ENCODE measurements at regions not wholly inside any gene's neighbourhood (a gene's known extent, or its start where the extent isn't known, plus 50 kb on each side); places are given as distances from the start of the nearest gene placed in this dataset.

DNA sequence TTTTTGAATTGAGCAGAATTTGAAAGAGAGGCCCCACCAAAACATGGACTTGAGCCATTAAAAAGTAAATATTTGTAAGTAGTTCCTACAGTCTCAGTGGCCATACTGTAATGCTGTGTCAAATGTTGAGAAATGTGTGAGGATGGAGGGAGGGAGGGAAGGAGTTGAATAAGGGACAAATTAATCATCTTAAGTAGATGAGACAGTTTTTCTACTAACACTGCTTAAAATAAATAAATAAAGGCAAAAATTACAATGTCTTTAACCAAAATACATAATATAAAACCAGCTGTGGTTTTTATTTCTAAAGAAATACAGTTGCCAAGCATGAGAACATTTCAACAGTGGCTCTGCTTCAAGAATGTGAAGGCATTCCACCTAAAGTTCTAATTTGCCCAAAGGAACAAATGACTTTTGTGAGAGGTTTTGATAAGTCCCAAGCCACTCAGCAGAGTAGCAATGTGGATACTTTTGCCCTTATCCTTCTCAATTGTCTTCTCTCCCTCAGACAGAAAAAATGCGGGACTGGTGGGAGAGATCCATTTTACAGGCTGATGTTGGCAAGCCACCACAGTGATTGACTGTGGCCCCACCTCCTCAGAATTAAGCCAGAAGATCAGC, 427.0 kb upstream of the RARB start:
- no peak overlapping the region for H3K4me2 ChIP-seq (ENCODE audit: insufficient read depth in 1 of 2, low read depth in 2 of 2, low read length in 2 of 2)
- H3K56ac ChIP-seq (replicated peaks; ENCODE audit: insufficient read length, low read depth, low read length), result no peak overlapping the region
- ChIA-PET POLR2A (ENCODE audit: partially characterized antibody) (no interaction called here), CTCF (ENCODE audit: partially characterized antibody) (no interaction called here)
- no peak overlapping the region for H3K18ac ChIP-seq (ENCODE audit: extremely low read depth, low read length)
- no peaks in the 10 kb centered on the region for H3K79me2 ChIP-seq (ENCODE audit: control insufficient read depth in 1 of 2, insufficient read depth in 2 of 2, low read length in 2 of 2)
- H2BK12ac ChIP-seq (ENCODE audit: low read depth, low read length), result no peak overlapping the region
- no peak overlapping the region for H2AFZ ChIP-seq (ENCODE audit: low read length)
- no peaks in the 10 kb centered on the region for H3K27me3 ChIP-seq (replicated peaks in 1 of 4; ENCODE audit: control insufficient read depth in 3 of 4, extremely low read depth in 1 of 4, insufficient read depth in 3 of 4, low read length in 3 of 4)
- H4K91ac ChIP-seq (replicated peaks; ENCODE audit: insufficient read length, low read length), result no peak overlapping the region
- no peak overlapping the region for H4K5ac ChIP-seq (ENCODE audit: insufficient read length, low read depth, low read length)
- H3K23ac ChIP-seq (ENCODE audit: insufficient read length), result no peak overlapping the region
- H2BK5ac ChIP-seq (ENCODE audit: low read depth, low read length), result no peak overlapping the region
- TF ChIP-seq CBX5 (IDR thresholded peaks at IDR 0.05; ENCODE audit: low read depth, low read length) (no peak), TAF1 (IDR thresholded peaks at IDR 0.05; ENCODE audit: low read depth, low read length) (no peak), EP300 (IDR thresholded peaks at IDR 0.05; ENCODE audit: borderline replicate concordance in 1 of 2, low read depth in 2 of 2, low read length in 2 of 2) (no peak), KDM4A (IDR thresholded peaks at IDR 0.05; ENCODE audit: low read depth, low read length, severe bottlenecking) (no peak), ASH2L (IDR thresholded peaks at IDR 0.05; ENCODE audit: low read length) (no peak), SIRT6 (IDR thresholded peaks at IDR 0.05; ENCODE audit: low read length) (no peak)
- H3K27ac ChIP-seq (ENCODE audit: low read depth, low read length), result no peak overlapping the region
- H3K4me1 ChIP-seq (replicated peaks in 1 of 4; ENCODE audit: control insufficient read depth in 3 of 4, insufficient read depth in 4 of 4, low read length in 3 of 4), result no peaks in the 10 kb centered on the region
- no peak for FAIRE-seq
- no peaks in the 10 kb centered on the region; the same call in 1 of the 2 replicates for H3K23me2 ChIP-seq (ENCODE audit: low read depth, low read length)
- H2AK5ac ChIP-seq (ENCODE audit: low read depth, low read length), result no peak overlapping the region
- H4K8ac ChIP-seq (ENCODE audit: extremely low read depth, insufficient read depth, low read length), result no peak overlapping the region
- no peaks in the 10 kb centered on the region for H3K9me3 ChIP-seq (ENCODE audit: insufficient read depth in 2 of 2, low read depth in 1 of 2, low read length in 1 of 2)
- no peak overlapping the region for H2BK120ac ChIP-seq (replicated peaks; ENCODE audit: low read depth, low read length)
- DNase-seq (ENCODE audit: low read depth in 1 of 2, low spot score in 2 of 2), result no peak
- H4K20me1 ChIP-seq (replicated peaks in 1 of 2; ENCODE audit: control insufficient read depth in 1 of 2, insufficient read depth in 2 of 2, low read length in 2 of 2), result no peaks in the 10 kb centered on the region
- H3K9ac ChIP-seq (replicated peaks in 1 of 4; ENCODE audit: extremely low read depth in 1 of 4, low read depth in 3 of 4, low read length in 3 of 4), result no peak overlapping the region
- H3K4ac ChIP-seq (replicated peaks; ENCODE audit: insufficient read length, low read depth, low read length), result no peak overlapping the region
- H3K79me1 ChIP-seq (ENCODE audit: low read depth, low read length), result no peaks in the 10 kb centered on the region
- H3K14ac ChIP-seq (ENCODE audit: insufficient read length), result no peak overlapping the region
- no peak overlapping the region for H2BK15ac ChIP-seq (ENCODE audit: low read length)
- no peak overlapping the region for H3K4me3 ChIP-seq (ENCODE audit: extremely low read depth in 1 of 4, insufficient read depth in 2 of 4, low read depth in 3 of 4, low read length in 4 of 4)
- WGBS, 2 experiments (ENCODE audit: extremely low coverage in 1 of 2, insufficient coverage in 1 of 2, insufficient read length in 1 of 2, insufficient replicate concordance in 2 of 2, low coverage in 1 of 2, low lambda C conversion rate in 2 of 2, missing lambda C conversion rate in 1 of 2), result 87% methylated on average over 1 of the region's 1 CpG; no CpG with 5 or more reads in 1 of the 2 experiments
- H3K36me3 ChIP-seq (ENCODE audit: control insufficient read depth in 2 of 4, insufficient read depth in 4 of 4, low read length in 3 of 4), result no peaks in the 10 kb centered on the region
- no peak overlapping the region for H2BK20ac ChIP-seq (ENCODE audit: low read length)

All from H1 (cell line).